HEK293T (cell line): ENCODE measurements at regions not wholly inside any gene's neighbourhood (a gene's known extent, or its start where the extent isn't known, plus 50 kb on each side); places are given as distances from the start of the nearest gene placed in this dataset.

ENCODE experiments used
- CTCF ChIA-PET: fragments of 350-600 bp; formaldehyde crosslinking; extraction: SDS; loops from one replicate; lab custom pipeline; 2021; ENCODE audit warnings: antibody characterized with exemption, inconsistent platforms; lab: Yijun Ruan, JAX
- POLR2A ChIA-PET: fragments of 350-600 bp; formaldehyde crosslinking; extraction: SDS; loops from one replicate; lab custom pipeline; 2020; ENCODE audit warnings: antibody characterized with exemption, inconsistent platforms; lab: Yijun Ruan, JAX
- DNase-seq: peaks from one replicate; pipeline ENCODE4 v3.0.0; 2012; ENCODE audit warnings: mixed read lengths; ENCODE audit errors: extremely low spot score
- ARNT ChIP-seq: fragments of 450-650 bp; IDR thresholded peaks from 2 replicates; pipeline ENCODE4 v1.6.1; 2017; ENCODE audit warnings: mild to moderate bottlenecking
- BHLHE40 ChIP-seq: fragments of 450-650 bp; IDR thresholded peaks from 2 replicates; pipeline ENCODE4 v1.6.1; 2016; ENCODE audit warnings: mild to moderate bottlenecking, moderate library complexity, borderline replicate concordance
- CTBP1 ChIP-seq: fragments of 450-650 bp; IDR thresholded peaks from 2 replicates; pipeline ENCODE4 v1.6.1; 2016; ENCODE audit warnings: borderline replicate concordance
- ELF4 ChIP-seq: fragments of 450-650 bp; IDR thresholded peaks from 2 replicates; pipeline ENCODE4 v1.6.1; 2017; ENCODE audit warnings: antibody characterized with exemption
- FOXA1 ChIP-seq: fragments of 450-650 bp; IDR thresholded peaks from 2 replicates; pipeline ENCODE4 v1.6.1; 2016; ENCODE audit warnings: mild to moderate bottlenecking
- FOXK2 ChIP-seq: fragments of 450-650 bp; IDR thresholded peaks from 2 replicates; pipeline ENCODE4 v1.6.1; 2016; ENCODE audit warnings: mild to moderate bottlenecking
- FOXM1 ChIP-seq: fragments of 450-650 bp; IDR thresholded peaks from 2 replicates; pipeline ENCODE4 v1.6.1; 2017; ENCODE audit warnings: mild to moderate bottlenecking, borderline replicate concordance
- HDGF ChIP-seq: fragments of 450-650 bp; IDR thresholded peaks from 2 replicates; pipeline ENCODE4 v1.6.1; 2017; ENCODE audit warnings: antibody characterized with exemption, borderline replicate concordance
- L3MBTL2 ChIP-seq: fragments of 450-650 bp; conservative IDR thresholded peaks from 2 replicates; pipeline ENCODE4 v1.6.1; 2016; ENCODE audit warnings: mild to moderate bottlenecking
- LEF1 ChIP-seq: fragments of 450-650 bp; IDR thresholded peaks from 2 replicates; pipeline ENCODE4 v1.6.1; 2017; ENCODE audit warnings: mild to moderate bottlenecking, borderline replicate concordance
- NFRKB ChIP-seq: fragments of 450-650 bp; IDR thresholded peaks from 2 replicates; pipeline ENCODE4 v1.6.1; 2016; ENCODE audit warnings: mild to moderate bottlenecking, moderate library complexity
- SP1 ChIP-seq: fragments of 450-650 bp; IDR thresholded peaks from 2 replicates; pipeline ENCODE4 v1.6.1; 2017
- SUZ12 ChIP-seq: fragments of 450-650 bp; IDR thresholded peaks from 2 replicates; pipeline ENCODE4 v1.6.1; 2016; ENCODE audit warnings: mild to moderate bottlenecking
- TARDBP ChIP-seq: fragments of 450-650 bp; IDR thresholded peaks from 2 replicates; pipeline ENCODE4 v1.6.1; 2016
- ZNF384 ChIP-seq: fragments of 450-650 bp; IDR thresholded peaks from 2 replicates; pipeline ENCODE4 v1.6.1; 2016
- TF ChIP-seq, protein P1 (sequence below): fragments of 450-650 bp; IDR thresholded peaks from 2 replicates; pipeline ENCODE4 v1.6.1; 2016

DNA sequence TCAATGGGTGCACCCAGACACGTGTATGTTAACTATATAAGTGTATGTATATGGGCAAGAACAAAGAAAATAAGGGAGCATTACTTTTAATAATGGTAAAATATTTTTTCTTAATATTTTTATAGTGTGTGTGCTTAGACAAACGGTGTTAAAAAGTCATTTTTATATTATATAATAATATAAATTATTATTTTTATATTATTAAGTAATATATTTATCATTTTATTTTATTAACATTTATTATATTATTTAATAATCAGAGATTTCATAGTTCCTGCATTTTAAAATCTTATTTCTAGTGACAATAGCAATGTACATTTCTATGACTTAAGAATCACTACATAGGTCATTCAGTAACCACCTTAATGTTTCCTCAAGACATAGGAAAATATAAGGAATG is 184.4 kb downstream of the SLITRK5 start:
- ChIA-PET CTCF (no interaction called here), POLR2A (no interaction called here)
- TF ChIP-seq SUZ12: no peak
- TF ChIP-seq FOXK2: no peak
- no peak for TF ChIP-seq ZNF384
- no peak for TF ChIP-seq ARNT
- no peak for TF ChIP-seq BHLHE40
- TF ChIP-seq, protein P1, sequence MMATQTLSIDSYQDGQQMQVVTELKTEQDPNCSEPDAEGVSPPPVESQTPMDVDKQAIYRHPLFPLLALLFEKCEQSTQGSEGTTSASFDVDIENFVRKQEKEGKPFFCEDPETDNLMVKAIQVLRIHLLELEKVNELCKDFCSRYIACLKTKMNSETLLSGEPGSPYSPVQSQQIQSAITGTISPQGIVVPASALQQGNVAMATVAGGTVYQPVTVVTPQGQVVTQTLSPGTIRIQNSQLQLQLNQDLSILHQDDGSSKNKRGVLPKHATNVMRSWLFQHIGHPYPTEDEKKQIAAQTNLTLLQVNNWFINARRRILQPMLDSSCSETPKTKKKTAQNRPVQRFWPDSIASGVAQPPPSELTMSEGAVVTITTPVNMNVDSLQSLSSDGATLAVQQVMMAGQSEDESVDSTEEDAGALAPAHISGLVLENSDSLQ: no peak
- no peak for TF ChIP-seq LEF1
- no peak for TF ChIP-seq CTBP1
- no peak for TF ChIP-seq L3MBTL2
- TF ChIP-seq HDGF: no peak
- no peak for DNase-seq

DNA sequence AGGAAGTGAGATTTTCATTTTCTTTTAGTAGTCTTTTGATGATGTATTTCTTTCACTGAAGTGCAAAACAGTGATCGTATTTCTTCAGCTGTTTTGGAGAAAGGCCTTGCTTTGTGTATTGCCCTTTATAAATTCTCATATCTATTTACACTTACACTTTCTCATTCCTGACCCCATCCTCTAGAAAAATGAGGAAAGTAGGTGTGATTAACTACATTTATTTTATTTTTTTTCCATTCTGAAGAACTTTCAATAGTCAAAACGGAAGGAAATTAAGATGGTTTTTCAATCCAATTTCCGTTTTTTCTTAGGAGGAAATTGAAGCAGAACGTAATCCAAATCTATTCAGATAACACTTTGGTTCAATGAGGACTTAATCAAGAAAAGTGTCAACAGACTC is 188.1 kb downstream of the SLITRK5 start:
- ChIA-PET CTCF (no interaction called here), POLR2A (no interaction called here)
- DNase-seq: no peak
- TF ChIP-seq L3MBTL2: no peak
- no peak for TF ChIP-seq TARDBP
- no peak for TF ChIP-seq BHLHE40
- TF ChIP-seq FOXK2: no peak
- no peak for TF ChIP-seq FOXA1
- TF ChIP-seq FOXM1: no peak
- no peak for TF ChIP-seq ZNF384
- TF ChIP-seq SUZ12: no peak
- TF ChIP-seq LEF1: no peak
- TF ChIP-seq NFRKB: no peak
- no peak for TF ChIP-seq ARNT

DNA sequence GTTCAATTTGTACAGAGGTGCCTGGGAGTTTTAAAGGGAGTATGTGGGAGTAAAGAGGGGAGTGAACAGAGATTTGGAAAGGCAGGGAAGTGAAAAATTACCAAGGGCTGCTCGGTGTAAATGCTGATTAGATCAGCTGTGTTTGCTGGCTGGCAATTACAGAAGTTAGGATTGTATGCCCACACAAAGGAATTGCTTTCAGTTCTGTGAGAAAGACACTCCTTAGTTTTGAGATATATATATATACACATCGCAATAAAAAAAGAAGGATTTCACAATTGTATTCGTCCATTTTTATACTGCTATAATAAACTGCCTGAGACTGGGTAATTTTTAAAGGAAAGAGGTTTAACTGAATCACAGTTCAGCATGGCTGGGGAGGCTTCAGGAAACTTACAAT is 196.3 kb downstream of the SLITRK5 start:
- DNase-seq: no peak
- POLR2A ChIA-PET: no interaction called here
- CTCF ChIA-PET: no interaction called here
- TF ChIP-seq FOXM1 (no peak), SUZ12 (no peak), ZNF384 (no peak), NFRKB (no peak), LEF1 (no peak), L3MBTL2 (no peak), CTBP1 (no peak), HDGF (no peak)
- TF ChIP-seq, protein P1: no peak

DNA sequence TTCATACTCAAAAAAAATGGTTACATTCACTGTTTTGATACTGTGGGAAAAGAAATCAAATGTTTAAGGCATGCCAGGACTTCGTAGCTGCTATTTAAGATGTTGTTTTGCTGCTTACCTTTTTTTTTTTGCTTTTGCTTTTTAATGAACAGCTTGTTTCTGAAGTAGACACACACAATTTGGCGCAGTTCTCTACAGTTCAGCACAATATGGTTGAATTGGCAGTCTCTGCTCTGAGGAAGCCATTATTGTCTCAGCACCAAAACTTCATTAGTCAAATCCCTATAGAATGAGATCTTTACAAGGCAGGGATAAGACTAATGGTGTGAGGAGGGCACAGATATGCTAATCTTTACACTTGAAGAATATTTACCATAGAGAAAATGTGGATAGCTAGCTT is 197.6 kb downstream of the SLITRK5 start:
- CTCF ChIA-PET: no interaction called here
- TF ChIP-seq HDGF: no peak
- no peak for TF ChIP-seq ELF4
- no peak for TF ChIP-seq FOXM1
- no peak for TF ChIP-seq ZNF384
- TF ChIP-seq, protein P1: no peak
- TF ChIP-seq L3MBTL2: no peak
- TF ChIP-seq CTBP1: no peak
- no peak for TF ChIP-seq BHLHE40
- no peak for TF ChIP-seq FOXA1
- no peak for TF ChIP-seq ARNT
- TF ChIP-seq SUZ12: no peak
- TF ChIP-seq NFRKB: no peak
- no peak for TF ChIP-seq TARDBP
- no peak for TF ChIP-seq LEF1
- no peak for TF ChIP-seq SP1
- no peak for TF ChIP-seq FOXK2
- POLR2A ChIA-PET: no interaction called here

DNA sequence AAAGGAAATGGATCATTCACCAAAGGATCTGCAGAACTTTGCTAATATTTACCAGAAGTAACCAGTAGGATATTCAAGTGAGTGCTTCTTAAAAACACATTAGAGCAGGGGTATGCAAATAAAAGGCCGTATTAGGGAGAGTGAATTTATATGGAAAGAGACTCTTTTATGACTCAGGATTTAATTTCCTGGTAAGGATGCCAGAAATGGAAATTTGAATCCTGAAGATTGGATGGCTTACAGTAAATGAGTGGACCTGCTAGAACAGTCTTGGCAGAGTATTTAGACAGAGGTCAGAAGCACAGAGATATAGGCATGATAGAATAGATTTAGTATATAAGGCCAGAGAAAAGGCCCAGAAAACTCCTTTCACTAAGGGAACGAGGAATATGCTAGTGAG is 201.6 kb downstream of the SLITRK5 start:
- CTCF ChIA-PET: no interaction called here
- POLR2A ChIA-PET: no interaction called here
- TF ChIP-seq ELF4: no peak

More for the DNA sequence above, 197.6 kb downstream of the SLITRK5 start:
- no peak for DNase-seq

DNA sequence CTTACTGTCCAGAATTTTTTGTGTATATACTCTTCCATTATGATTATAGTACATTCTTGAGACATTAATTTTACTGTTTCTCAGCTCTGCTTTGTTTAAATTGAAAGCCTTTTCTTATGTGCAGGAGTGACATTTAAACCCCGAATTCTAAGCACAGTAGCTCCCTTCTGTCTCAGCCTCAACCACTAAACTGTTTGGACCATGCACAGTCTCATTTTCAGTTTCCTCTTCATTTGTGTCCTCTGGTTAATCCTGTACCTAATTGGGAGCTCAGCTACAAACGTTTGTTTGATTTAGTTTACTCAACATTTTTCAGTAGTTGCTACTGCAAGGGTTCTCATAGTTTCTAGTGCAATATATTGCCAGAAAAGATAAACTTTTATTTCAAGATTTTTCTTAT is 206.3 kb downstream of the SLITRK5 start:
- POLR2A ChIA-PET: no interaction called here
- no peak for TF ChIP-seq ZNF384
- TF ChIP-seq TARDBP: no peak
- no peak for TF ChIP-seq SUZ12
- TF ChIP-seq ARNT: no peak
- TF ChIP-seq FOXM1: no peak
- TF ChIP-seq SP1: no peak
- DNase-seq: no peak
- CTCF ChIA-PET: interaction anchor here (0.5 kb wide), 1 partner anchor 10 kb away, joined by 4 read pairs; no protein-coding TSS in a partner anchor

More for the DNA sequence above, 201.6 kb downstream of the SLITRK5 start:
- DNase-seq: no peak

DNA sequence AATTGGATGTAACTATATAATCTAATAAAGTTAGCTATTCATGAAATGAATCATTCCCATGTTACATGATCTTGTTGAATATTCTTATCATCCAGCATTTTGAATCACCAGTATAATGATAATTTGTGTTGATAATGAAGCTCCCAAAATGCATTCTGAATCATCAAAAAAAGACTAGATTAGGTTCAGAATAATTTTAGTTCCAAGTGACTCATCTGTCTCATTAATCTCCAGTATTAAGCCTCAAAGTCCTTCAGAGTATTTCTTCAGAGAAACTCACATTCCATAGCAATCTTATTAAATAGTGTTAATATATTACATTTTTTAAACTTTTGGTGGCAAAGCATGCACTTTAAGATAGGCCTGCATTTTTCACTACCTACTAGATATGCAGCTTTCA is 207.5 kb downstream of the SLITRK5 start:
- CTCF ChIA-PET: no interaction called here
- TF ChIP-seq NFRKB (no peak), FOXK2 (no peak), FOXA1 (no peak), L3MBTL2 (no peak)
- no peak for DNase-seq
- POLR2A ChIA-PET: no interaction called here
